SU-DHL-6 (cell line): ENCODE measurements at regions not wholly inside any gene's neighbourhood (a gene's known extent, or its start where the extent isn't known, plus 50 kb on each side); places are given as distances from the start of the nearest gene placed in this dataset.

Source experiments
- H2AFZ ChIP-seq: fragments of 200-600 bp; sonication (generic); 2 replicates; pipeline ENCODE4 v1.6.1; 2014; ENCODE audit warnings: low read depth, mild to moderate bottlenecking, moderate library complexity, mixed read lengths, antibody characterized with exemption, low read length; ENCODE audit not compliant: severe bottlenecking
- H3F3A ChIP-seq: fragments of 200-600 bp; shearing (Covaris generic); 2 replicates; pipeline ENCODE4 v1.6.0; 2016; ENCODE audit warnings: antibody characterized with exemption, mild to moderate bottlenecking; ENCODE audit not compliant: insufficient read depth
- H3K27ac ChIP-seq: fragments of 200-600 bp; sonication (generic); 2 replicates; pipeline ENCODE4 v1.5.1; 2016; ENCODE audit warnings: low read depth, mild to moderate bottlenecking, low read length, moderate library complexity, mixed read lengths
- H3K27me3 ChIP-seq: fragments of 200-600 bp; sonication (generic), shearing (Covaris generic); 2 replicates; pipeline ENCODE4 v1.6.0; 2014; ENCODE audit warnings: mild to moderate bottlenecking, low read length
- H3K36me3 ChIP-seq: fragments of 200-600 bp; sonication (generic); 2 replicates; pipeline ENCODE4 v1.6.1; 2014; ENCODE audit warnings: mild to moderate bottlenecking, low read length, mixed read lengths
- H3K4me2 ChIP-seq: fragments of 300-600, 200-600 bp; shearing (Covaris generic), sonication (generic); 2 replicates; pipeline ENCODE4 v1.6.0; 2014; ENCODE audit warnings: low read length, low read depth, mild to moderate bottlenecking; ENCODE audit not compliant: poor library complexity, severe bottlenecking
- H3K4me3 ChIP-seq: fragments of 200-600 bp; sonication (generic); 2 replicates; pipeline ENCODE4 v1.5.1; 2014; ENCODE audit warnings: antibody characterized with exemption, low read length, mild to moderate bottlenecking, mixed read lengths; ENCODE audit not compliant: insufficient read depth, poor library complexity, severe bottlenecking
- H3K79me2 ChIP-seq: fragments of 200-600 bp; sonication (generic); 2 replicates; pipeline ENCODE4 v1.6.1; 2014; ENCODE audit warnings: mild to moderate bottlenecking, low read length, moderate library complexity; ENCODE audit not compliant: insufficient read depth
- H3K9ac ChIP-seq: fragments of 200-600 bp; sonication (generic); 2 replicates; pipeline ENCODE4 v1.7.0; 2014; ENCODE audit warnings: mild to moderate bottlenecking, low read length
- H3K9me2 ChIP-seq: fragments of 200-600 bp; sonication (generic); replicated peaks from 2 replicates; pipeline ENCODE4 v1.6.1; 2014; ENCODE audit warnings: low read length; ENCODE audit not compliant: insufficient read depth
- H3K9me3 ChIP-seq: fragments of 200-600 bp; sonication (generic); 2 replicates; pipeline ENCODE4 v1.6.1; 2014; ENCODE audit warnings: low read length, mixed read lengths; ENCODE audit not compliant: insufficient read depth
- H4K20me1 ChIP-seq: fragments of 200-600 bp; sonication (generic); 2 replicates; pipeline ENCODE4 v1.6.1; 2014; ENCODE audit warnings: low read depth, mild to moderate bottlenecking, antibody characterized with exemption, low read length, moderate library complexity, mixed read lengths
- CTCF ChIP-seq: fragments of 200-600 bp; sonication (generic); IDR thresholded peaks from one replicate; pipeline ENCODE4 v1.5.1; 2017; ENCODE audit warnings: antibody characterized with exemption, mild to moderate bottlenecking, low read length, moderate library complexity; ENCODE audit not compliant: insufficient read depth, poor library complexity, severe bottlenecking
- EZH2phosphoT487 ChIP-seq: fragments of 200-600 bp; sonication (generic), shearing (Covaris generic); conservative IDR thresholded peaks from 2 replicates; pipeline ENCODE4 v1.6.1; 2018; ENCODE audit warnings: mild to moderate bottlenecking, antibody characterized with exemption, low read length, moderate library complexity, mixed read lengths

- Histone ChIP-seq H4K20me1 (no peaks in the 10 kb centered on the region), H3K9me2 (no peaks in the 10 kb centered on the region; the same call in 1 of the 2 replicates), H3K4me2 (no peak overlapping the region), H2AFZ (no peak overlapping the region), H3K27ac (no peak overlapping the region), H3K27me3 (no peaks in the 10 kb centered on the region), H3K36me3 (no peaks in the 10 kb centered on the region), H3K9ac (no peak overlapping the region), H3F3A (no peaks in the 10 kb centered on the region), H3K9me3 (no peaks in the 10 kb centered on the region), H3K4me3 (no peak overlapping the region), H3K79me2 (no peaks in the 10 kb centered on the region)
- TF ChIP-seq CTCF (no peak), EZH2phosphoT487 (no peak)
Observed at GRCh38 chr6:3957321-3957720, 108.1 kb downstream of the FAM50B start.

GRCh38 chr6:3958255-3958654, 109.1 kb downstream of the FAM50B start:
- no peaks in the 10 kb centered on the region for H3F3A ChIP-seq
- no peak overlapping the region for H3K27ac ChIP-seq
- no peaks in the 10 kb centered on the region for H3K79me2 ChIP-seq
- H3K4me2 ChIP-seq: no peak overlapping the region
- no peaks in the 10 kb centered on the region; the same call in 1 of the 2 replicates for H3K9me2 ChIP-seq
- no peaks in the 10 kb centered on the region for H3K9me3 ChIP-seq
- TF ChIP-seq CTCF: no peak
- TF ChIP-seq EZH2phosphoT487: no peak
- H2AFZ ChIP-seq: no peak overlapping the region
- no peaks in the 10 kb centered on the region for H4K20me1 ChIP-seq
- H3K27me3 ChIP-seq: no peaks in the 10 kb centered on the region
- no peak overlapping the region for H3K4me3 ChIP-seq
- H3K9ac ChIP-seq: no peak overlapping the region
- no peaks in the 10 kb centered on the region for H3K36me3 ChIP-seq

- Histone ChIP-seq H3K9me2 (no peaks in the 10 kb centered on the region; the same call in 1 of the 2 replicates), H3K4me2 (no peak overlapping the region), H3F3A (no peaks in the 10 kb centered on the region), H3K79me2 (no peaks in the 10 kb centered on the region), H3K36me3 (no peaks in the 10 kb centered on the region), H3K9me3 (no peaks in the 10 kb centered on the region), H2AFZ (no peak overlapping the region), H3K9ac (no peak overlapping the region), H3K27ac (no peak overlapping the region), H3K27me3 (no peaks in the 10 kb centered on the region), H4K20me1 (no peaks in the 10 kb centered on the region), H3K4me3 (no peak overlapping the region)
- TF ChIP-seq CTCF (no peak), EZH2phosphoT487 (no peak)
Observed at GRCh38 chr6:3959385-3959784, 110.2 kb downstream of the FAM50B start.
